ENCODE measurements at regions not wholly inside any gene's neighbourhood (a gene's known extent, or its start where the extent isn't known, plus 50 kb on each side); places are given as distances from the start of the nearest gene placed in this dataset.

DNA sequence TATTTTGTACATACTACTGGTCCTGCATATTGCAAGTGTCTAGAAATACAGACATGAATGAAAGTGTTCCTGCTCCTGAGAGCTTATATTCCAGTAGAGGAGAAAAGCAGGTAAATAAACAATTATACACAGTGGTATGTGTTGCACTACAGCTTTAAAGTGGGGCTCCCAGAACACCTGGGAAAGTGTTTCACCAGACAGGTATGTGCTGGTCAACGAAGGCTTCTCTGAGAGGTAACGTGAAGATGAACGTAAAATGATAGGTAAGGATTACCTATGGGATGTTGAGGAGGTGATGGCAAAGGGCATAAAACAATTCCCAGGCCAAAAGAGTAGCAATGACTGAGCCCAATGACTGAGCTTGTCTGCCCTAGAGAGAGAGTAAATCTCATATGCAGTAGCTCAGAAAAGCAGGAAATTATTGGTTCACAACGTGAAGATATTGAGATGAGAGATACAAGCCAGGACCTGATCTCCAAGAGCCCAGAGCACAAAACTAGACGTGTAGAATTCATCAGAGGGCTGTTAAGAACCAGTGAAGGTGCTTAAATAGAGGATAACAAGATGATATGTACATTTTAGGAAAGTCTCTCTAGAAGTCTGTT is 459.1 kb upstream of the BCHE start:
- TF ChIP-seq, protein P1, sequence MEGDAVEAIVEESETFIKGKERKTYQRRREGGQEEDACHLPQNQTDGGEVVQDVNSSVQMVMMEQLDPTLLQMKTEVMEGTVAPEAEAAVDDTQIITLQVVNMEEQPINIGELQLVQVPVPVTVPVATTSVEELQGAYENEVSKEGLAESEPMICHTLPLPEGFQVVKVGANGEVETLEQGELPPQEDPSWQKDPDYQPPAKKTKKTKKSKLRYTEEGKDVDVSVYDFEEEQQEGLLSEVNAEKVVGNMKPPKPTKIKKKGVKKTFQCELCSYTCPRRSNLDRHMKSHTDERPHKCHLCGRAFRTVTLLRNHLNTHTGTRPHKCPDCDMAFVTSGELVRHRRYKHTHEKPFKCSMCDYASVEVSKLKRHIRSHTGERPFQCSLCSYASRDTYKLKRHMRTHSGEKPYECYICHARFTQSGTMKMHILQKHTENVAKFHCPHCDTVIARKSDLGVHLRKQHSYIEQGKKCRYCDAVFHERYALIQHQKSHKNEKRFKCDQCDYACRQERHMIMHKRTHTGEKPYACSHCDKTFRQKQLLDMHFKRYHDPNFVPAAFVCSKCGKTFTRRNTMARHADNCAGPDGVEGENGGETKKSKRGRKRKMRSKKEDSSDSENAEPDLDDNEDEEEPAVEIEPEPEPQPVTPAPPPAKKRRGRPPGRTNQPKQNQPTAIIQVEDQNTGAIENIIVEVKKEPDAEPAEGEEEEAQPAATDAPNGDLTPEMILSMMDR (IDR thresholded peaks at IDR 0.05), result no peak
- no peak for TF ChIP-seq SIN3A (IDR thresholded peaks at IDR 0.05; ENCODE audit: borderline replicate concordance, insufficient read depth, low read depth, low read length)
